ENCODE measurements at regions not wholly inside any gene's neighbourhood (a gene's known extent, or its start where the extent isn't known, plus 50 kb on each side); places are given as distances from the start of the nearest gene placed in this dataset.
"Not testable (repeated sequence)": the region's sequence is repeated elsewhere in the genome, so short reads cannot be mapped to it uniquely, and the experiment has no call there.

GRCh38 chr2:76160670-76161069, 450.0 kb upstream of the GCFC2 start:
- DNase-seq = no peak

- DNase-seq = no peak
These were observed 448.4 kb upstream of the GCFC2 start for GRCh38 chr2:76159042-76159648.

- DNase-seq = no peak
These were observed 446.8 kb upstream of the GCFC2 start for GRCh38 chr2:76157531-76157930.

GRCh38 chr2:76154981-76155380, 444.3 kb upstream of the GCFC2 start:
- no peak for DNase-seq

- no peak for DNase-seq
These were observed 439.1 kb upstream of the GCFC2 start for GRCh38 chr2:76149846-76150245.

GRCh38 chr2:76139303-76139702, 428.6 kb upstream of the GCFC2 start:
- not testable (repeated sequence) for DNase-seq

- DNase-seq = no peak
These were observed 417.9 kb upstream of the GCFC2 start for GRCh38 chr2:76128622-76129021.

GRCh38 chr2:76120176-76120575, 409.5 kb upstream of the GCFC2 start:
- DNase-seq = no peak

- no peak for DNase-seq
These were observed 379.0 kb upstream of the GCFC2 start for GRCh38 chr2:76089683-76090082.

- DNase-seq = no peak
These were observed 372.5 kb upstream of the GCFC2 start for GRCh38 chr2:76083248-76083647.

GRCh38 chr2:76082509-76082908, 371.8 kb upstream of the GCFC2 start:
- no peak for DNase-seq

GRCh38 chr2:76080154-76080553, 369.4 kb upstream of the GCFC2 start:
- no peak for DNase-seq

GRCh38 chr2:76075126-76075525, 364.4 kb upstream of the GCFC2 start:
- no peak for DNase-seq

- no peak for DNase-seq
These were observed 363.4 kb upstream of the GCFC2 start for GRCh38 chr2:76073992-76074604.

- no peak for DNase-seq
These were observed 339.5 kb upstream of the GCFC2 start for GRCh38 chr2:76050196-76050595.

GRCh38 chr2:76044701-76045100, 334.0 kb upstream of the GCFC2 start:
- no peak for DNase-seq

GRCh38 chr2:76039505-76039904, 328.8 kb upstream of the GCFC2 start:
- no peak for DNase-seq

- no peak for DNase-seq
These were observed 317.0 kb upstream of the GCFC2 start for GRCh38 chr2:76027761-76028160.

GRCh38 chr2:76019128-76019527, 308.4 kb upstream of the GCFC2 start:
- no peak for DNase-seq

- no peak for DNase-seq
These were observed 298.8 kb upstream of the GCFC2 start for GRCh38 chr2:76009484-76009883.

GRCh38 chr2:76008001-76008702, 297.4 kb upstream of the GCFC2 start:
- no peak for DNase-seq

GRCh38 chr2:76000425-76000824, 289.7 kb upstream of the GCFC2 start:
- no peak for DNase-seq

- no peak for DNase-seq
These were observed 287.7 kb upstream of the GCFC2 start for GRCh38 chr2:75998451-75998850.

GRCh38 chr2:75994759-75995158, 284.0 kb upstream of the GCFC2 start:
- DNase-seq = no peak

- not testable (repeated sequence) for DNase-seq
These were observed 277.9 kb upstream of the GCFC2 start for GRCh38 chr2:75988622-75989021.
